NCI-H2029 treated with DMSO at 0.1 percent for 48 hours (cell line): ENCODE measurements at regions not wholly inside any gene's neighbourhood (a gene's known extent, or its start where the extent isn't known, plus 50 kb on each side); places are given as distances from the start of the nearest gene placed in this dataset.
A peak's percentile ranks its signal among the peaks of the same experiment; 100 is the strongest.
"Not testable (repeated sequence)": the region's sequence is repeated elsewhere in the genome, so short reads cannot be mapped to it uniquely, and the experiment has no call there.

Experiments
- DNase-seq: peaks from one replicate; lab custom pipeline; 2025; lab: John Stamatoyannopoulos, UW

DNA sequence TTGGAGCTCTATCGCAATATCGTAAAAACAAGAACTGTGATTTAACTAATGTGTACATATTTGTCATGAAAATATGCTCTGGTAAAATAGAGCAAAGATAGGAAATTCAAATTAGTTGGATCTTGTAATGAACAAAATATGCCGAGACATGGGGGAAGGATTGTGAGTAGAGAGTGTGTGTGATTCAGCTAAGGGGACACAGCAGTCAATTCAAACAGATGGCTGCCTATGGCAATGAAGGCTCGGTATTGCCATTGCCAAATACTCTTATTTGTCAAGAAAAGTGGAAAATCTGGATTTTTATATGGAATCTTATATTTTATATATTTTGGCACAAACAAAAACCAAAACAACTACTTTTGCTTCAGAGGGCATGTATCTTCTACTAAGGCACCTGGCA lies 227.3 kb upstream of the BCHE start:
- no peak for DNase-seq

GRCh38 chr3:166060789-166061479 lies 223.7 kb upstream of the BCHE start:
- no peak for DNase-seq

DNA sequence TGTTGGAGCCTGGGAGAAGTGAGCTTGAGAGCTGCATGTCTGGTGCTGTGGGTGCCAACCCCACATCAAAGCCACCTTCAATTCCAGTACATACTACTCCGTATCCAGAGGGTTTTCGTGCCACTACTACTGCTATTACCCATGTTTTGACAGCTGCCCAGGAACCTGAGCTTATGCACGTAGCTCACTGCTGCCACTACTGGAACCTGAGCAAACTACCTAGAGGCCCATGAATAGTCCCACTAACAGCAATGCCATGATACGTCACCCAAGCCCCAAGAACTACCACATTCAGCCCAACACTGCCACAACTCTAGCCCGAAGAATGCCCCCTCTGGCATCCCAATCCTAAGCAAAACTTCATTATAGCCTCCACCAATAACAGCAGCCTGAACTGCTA lies 215.2 kb upstream of the BCHE start:
- no peak for DNase-seq

DNA sequence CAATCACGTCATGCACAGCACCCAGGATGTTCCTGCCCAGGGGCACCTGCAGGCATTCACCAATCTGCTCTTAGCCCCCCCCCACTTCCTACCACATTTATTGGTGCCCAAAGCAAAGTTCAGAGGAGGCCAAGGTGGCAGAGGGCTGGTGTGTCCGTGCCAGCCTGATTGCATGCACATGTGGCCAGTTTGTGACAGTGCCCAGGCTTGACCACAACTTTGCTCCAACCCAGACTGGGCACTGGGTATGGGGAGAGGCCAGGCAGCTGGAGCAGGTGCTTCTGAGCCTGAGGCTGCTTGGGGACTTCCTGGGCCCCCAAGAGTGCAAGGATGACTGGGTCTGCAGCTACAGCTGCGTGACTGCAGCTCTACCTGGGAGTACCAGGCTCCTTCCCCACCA lies 192.3 kb upstream of the BCHE start:
- no peak for DNase-seq

DNA sequence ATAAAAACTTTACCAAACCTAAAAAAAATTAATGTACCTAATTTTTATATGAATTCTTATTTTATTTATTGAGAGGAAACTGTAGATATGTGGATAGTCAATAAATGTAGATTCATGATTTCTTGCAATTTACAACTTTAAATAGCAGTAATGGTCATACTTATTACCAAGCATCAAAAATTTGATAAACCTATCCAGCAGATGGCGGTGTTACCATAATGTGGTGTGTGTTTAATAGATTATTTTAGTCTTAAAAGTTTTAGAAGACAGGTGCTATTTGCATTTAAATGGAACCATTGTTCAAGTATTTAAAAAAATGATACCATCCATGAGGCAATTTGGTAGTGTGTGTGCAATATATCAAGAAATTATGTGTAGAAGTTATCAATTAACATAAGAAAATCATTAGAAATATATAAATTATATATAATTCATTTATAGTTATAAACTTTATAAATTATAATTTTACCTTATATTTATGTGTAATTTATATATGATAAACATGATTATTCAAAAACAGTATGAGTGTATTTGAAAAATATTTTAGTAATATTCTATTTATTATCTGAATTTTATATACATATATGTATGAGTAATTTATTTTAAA lies 176.0 kb upstream of the BCHE start:
- peak; percentile 1 for DNase-seq

DNA sequence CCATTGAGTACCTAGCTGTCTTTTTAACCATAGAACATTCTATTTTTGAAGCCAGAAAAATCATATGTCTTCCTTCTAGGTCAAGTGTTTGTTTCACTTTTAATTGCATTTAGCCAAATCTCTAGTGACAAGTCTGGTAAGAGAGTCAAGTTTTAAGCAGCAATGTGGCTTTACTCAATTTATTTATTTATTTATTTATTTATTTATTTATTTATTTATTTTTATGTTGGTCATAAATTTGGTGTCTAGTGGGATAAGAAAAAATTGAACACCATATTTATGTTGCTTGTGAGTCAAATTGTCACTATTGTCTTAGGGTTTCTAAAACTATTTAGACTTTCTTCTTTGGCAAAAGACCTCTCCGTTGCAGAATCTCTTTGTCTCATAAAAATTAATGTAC lies 174.5 kb upstream of the BCHE start:
- no peak for DNase-seq

- no peak for DNase-seq
Measured at GRCh38 chr3:166005126-166005525, 167.9 kb upstream of the BCHE start.

DNA sequence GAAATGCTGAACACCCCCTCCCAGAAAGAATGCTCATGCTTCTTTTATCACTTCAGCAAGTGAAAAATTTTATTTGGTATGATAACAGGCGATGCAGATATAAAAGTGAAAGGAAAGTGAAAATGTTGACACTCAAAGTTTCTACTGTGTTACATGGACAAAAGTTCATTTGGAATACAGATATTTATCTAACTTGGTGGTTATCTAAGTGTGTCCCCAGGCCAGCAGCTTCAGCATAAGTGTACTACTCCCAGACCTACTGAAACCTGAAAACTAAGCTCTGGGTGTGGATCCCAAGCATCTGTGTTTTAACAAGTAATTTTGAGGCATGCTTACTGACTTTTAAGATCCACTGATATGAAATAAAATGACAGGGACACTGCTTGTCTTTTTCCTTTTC lies 157.1 kb upstream of the BCHE start:
- no peak for DNase-seq

DNA sequence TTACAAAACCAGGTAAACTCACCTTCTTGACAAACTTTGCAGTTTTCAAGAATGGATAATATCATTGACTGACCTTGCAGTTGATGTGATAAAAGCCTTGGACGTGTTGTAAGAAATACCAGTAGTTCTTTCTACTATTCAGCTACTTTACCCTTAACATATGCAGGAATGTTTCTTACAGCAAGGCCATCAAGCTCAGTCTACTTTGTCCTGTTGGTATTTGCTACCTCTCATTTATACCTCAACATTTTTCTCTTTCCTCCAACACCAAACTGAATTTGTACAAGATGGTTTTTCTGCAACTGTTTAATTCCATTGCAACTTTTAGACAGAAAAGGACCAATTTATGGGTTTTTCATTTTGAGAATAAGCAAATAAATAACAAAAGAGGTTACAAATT lies 147.4 kb upstream of the BCHE start:
- no peak for DNase-seq

DNA sequence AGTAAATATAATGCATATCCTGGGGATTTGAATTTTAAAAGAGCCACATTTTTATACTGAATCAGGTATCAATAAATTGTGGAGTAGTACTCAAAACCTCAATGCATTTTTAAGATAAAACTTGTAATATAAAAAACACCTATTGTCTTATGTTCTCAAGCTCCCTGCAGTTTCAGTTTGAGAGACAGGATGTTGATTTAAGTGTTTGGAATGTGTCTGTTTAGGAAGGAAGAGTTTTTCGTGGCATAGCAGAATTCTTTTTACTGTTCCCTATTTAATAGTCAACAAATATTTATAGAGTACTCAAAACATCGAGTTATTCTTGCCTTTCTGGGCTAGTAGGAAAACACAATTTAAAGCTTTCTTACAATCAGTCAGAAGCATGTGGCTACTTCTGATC lies 146.1 kb upstream of the BCHE start:
- DNase-seq = no peak

DNA sequence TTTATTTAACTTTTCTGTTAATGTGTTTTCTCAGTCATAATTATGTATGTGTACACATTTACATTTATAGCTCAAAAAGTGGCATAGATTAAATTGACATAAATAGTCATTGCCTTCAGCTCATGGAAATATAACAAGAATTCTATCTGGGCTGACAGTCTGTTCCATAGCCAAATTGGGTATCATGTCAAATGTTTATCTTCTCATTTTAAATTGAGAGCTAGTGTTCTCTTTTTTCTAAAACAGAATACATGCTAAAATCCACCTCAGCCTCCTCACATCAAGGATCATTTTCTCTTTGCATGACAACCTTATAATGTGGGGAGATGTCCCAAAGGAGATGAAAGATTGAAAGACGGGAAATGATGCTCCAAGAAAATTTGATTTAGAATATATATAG lies 144.1 kb upstream of the BCHE start:
- no peak for DNase-seq

DNA sequence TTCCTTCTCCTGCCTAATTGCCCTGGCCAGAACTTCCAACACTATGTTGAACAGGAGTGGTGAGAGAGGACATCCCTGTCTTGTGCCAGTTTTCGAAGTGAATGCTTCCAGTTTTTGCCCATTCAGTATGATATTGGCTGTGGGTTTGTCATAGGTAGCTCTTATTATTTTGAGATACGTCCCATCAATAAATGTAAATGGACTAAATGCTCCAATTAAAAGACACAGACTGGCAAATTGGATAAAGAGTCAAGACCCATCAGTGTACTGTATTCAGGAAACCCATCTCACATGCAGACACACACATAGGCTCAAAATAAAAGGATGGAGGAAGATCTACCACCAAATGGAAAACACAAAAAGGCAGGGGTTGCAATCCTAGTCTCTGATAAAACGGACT lies 123.6 kb upstream of the BCHE start:
- not testable (repeated sequence) for DNase-seq

DNA sequence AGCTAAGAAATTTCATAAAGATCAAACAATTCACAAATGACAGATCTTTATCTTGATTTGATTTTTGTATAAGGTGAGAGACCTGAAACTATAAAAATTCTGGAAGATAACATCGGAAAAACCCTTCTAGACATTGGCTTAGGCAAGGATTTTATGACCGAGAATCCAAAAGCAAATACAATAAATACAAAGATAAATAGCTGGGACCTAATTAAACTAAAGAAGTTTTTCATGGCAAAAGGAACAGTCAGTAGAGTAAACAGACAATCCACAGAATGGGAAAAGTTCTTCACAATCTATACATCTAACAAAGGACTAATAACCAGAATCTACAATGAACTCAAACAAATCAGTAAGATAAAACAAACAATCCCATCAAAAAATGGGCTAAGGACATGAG lies 116.9 kb upstream of the BCHE start:
- no peak for DNase-seq

DNA sequence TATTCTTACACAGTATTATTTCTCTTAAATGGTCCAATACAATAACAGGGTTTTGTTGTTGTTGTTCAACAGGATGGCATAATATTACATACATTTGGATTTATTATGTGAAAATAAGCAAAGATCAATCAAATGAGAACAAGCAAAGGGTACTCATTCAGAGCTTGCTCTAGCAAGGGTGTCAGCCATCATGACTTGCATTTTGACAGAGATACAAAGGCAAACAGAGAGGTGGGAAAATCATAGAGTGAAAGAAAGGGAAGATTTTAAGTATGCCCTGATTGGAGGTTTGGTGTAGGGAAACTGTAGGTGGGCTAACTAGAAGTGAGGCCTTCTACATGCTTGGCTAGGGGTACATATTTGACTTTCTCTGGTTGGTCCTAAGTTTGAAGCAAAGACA lies 109.1 kb upstream of the BCHE start:
- no peak for DNase-seq

DNA sequence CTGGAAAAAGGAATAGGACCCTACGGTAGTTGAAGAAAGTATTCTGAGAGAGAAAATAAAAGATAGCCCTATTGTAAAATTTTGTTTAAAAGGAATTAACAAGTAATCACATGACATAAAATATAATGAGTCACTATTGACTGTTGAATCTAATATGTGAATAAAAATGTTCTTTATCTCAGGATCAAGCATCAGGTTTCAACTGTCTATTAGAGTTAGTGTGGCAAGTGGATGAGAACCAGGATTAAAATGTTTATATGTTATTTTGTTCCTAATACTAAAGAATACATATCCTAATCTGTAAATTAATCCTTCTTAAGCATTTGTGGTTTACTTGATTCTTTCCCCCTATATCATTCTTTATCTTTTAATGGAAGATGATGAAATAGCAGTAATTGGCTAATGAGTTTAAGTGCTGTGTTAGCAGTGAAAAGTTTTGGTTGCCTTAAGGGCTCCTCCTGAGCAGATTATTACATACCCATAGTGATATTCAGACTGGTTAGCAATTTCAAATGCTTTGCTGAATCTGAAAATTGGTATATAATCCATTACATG lies 101.8 kb upstream of the BCHE start:
- no peak for DNase-seq

- DNase-seq = not testable (repeated sequence)
Measured at GRCh38 chr3:165936081-165936480, 98.9 kb upstream of the BCHE start.

DNA sequence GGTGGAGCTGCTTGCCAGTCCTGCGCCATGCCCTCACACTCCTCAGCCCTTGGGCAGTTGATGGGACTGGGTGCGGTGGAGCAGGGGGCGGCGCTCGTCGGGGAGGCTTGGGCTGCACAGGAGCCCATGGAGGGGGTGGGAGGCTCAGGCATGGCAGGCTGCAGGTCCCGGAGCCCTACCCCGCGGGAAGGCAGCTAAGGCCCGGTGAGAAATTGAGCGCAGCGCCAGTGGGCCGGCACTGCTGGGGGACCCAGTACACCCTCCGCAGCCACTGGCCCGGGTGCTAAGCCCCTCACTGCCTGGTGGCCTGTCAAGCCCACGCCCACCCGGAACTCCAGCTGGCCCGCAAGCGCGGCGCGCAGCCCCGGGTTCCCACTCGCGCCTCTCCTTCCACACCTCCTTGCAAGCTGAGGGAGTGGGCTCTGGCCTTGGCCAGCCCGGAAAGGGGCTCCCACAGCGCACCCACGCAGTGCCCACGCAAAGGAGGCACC lies 87.1 kb upstream of the BCHE start:
- DNase-seq = not testable (repeated sequence)

DNA sequence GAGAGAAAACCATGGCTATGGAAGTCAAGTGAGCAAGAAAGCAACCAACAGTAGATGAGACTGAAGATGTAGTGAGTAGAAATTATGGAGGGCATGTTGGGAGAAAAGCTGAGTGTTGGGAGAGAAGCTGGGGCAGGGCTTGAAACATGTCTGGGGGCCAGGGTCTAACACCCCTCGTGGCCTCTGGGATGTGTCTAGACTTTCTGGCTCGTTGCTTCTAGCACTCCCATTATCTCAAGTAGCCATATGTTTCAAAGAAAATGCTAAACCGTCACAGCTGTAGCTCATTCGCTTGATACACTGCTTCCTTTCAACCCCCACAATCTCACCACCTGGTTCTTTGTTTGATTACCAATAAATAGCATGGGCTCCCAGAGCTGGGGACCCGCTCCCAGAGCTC lies 83.8 kb upstream of the BCHE start:
- no peak for DNase-seq

DNA sequence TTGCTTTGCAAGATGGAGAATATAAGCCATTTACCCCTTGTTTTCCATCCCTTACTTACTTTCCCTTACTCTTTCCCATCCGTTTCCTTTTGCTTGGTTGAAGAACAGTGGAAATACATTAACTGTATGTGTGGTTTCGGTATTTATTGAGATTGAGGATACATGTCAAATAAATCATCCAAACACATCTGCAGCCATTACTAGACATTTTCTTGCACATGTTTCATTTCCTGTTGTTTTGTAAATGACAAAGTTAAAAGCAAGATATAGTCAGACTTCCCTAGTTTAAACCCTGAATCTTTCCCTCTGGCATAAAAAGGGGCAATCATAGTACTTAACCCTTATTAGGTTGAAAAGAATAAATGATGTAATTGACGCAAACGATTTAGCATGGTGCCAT lies 82.1 kb upstream of the BCHE start:
- DNase-seq = no peak

- no peak for DNase-seq
Measured at GRCh38 chr3:165918657-165918979, 81.4 kb upstream of the BCHE start.

DNA sequence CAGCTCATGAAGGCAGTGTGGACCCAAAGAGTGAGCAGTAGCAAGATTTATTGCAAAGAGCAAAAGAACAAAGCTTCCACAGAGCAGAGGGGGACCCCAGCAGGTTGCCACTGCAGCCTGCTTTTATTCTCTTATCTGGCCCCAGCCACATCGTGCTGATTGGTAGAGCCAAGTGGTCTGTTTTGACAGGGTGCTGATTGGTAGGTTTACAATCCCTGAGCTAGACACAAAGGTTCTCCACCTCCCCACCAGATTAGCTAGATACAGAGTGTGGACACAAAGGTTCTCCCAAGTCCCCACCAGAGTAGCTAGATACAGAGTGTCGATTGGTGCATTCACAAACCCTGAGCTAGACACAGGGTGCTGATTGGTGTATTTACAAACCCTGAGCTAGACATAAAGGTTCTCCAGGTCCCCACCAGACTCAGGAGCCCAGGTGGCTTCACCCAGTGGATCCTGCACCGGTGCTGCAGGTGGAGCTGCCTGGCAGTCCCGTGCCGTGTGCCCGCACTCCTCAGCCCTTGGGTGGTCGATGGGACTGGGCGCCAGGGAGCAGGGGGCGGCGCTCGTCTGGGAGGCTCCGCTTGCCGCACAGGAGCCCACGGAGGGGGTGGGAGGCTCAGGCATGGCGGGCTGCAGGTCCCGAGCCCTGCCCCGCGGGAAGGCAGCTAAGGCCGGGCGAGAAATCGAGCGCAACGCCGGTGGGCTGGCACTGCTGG lies 80.9 kb upstream of the BCHE start:
- not testable (repeated sequence) for DNase-seq

DNA sequence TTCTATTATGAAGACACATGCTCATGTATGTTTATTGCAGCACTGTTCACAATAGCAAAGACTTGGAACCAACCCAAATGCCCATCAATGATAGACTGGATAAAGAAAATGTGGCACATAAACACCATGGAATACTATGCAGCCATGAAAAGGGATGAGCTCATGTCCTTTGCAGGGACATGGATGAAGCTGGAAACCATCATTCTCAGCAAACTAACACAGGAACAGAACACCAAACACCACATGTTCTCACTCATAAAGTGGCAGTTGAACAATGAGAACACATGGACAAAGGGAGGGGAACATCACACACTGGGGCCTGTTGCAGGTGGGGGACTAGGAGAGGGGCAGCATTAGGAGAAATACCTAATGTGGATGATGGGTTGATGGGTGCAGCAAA lies 77.9 kb upstream of the BCHE start:
- not testable (repeated sequence) for DNase-seq
